GM12873 (cell line): ENCODE measurements at regions not wholly inside any gene's neighbourhood (a gene's known extent, or its start where the extent isn't known, plus 50 kb on each side); places are given as distances from the start of the nearest gene placed in this dataset.

Experiments used
- TF ChIP-seq, protein P1 (sequence below): IDR thresholded peaks from 2 replicates; pipeline ENCODE4 v1.5.1; 2012; ENCODE audit warnings: low read depth, mild to moderate bottlenecking, moderate library complexity, low read length, control low read depth; ENCODE audit not compliant: insufficient read depth; ENCODE audit errors: missing control alignments

- TF ChIP-seq, protein P1, sequence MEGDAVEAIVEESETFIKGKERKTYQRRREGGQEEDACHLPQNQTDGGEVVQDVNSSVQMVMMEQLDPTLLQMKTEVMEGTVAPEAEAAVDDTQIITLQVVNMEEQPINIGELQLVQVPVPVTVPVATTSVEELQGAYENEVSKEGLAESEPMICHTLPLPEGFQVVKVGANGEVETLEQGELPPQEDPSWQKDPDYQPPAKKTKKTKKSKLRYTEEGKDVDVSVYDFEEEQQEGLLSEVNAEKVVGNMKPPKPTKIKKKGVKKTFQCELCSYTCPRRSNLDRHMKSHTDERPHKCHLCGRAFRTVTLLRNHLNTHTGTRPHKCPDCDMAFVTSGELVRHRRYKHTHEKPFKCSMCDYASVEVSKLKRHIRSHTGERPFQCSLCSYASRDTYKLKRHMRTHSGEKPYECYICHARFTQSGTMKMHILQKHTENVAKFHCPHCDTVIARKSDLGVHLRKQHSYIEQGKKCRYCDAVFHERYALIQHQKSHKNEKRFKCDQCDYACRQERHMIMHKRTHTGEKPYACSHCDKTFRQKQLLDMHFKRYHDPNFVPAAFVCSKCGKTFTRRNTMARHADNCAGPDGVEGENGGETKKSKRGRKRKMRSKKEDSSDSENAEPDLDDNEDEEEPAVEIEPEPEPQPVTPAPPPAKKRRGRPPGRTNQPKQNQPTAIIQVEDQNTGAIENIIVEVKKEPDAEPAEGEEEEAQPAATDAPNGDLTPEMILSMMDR, result no peak
Observed at GRCh38 chrX:96566878-96567277, 117.8 kb upstream of the DIAPH2 start.

GRCh38 chrX:96568071-96568470, 116.6 kb upstream of the DIAPH2 start:
- TF ChIP-seq, protein P1, result no peak

DNA sequence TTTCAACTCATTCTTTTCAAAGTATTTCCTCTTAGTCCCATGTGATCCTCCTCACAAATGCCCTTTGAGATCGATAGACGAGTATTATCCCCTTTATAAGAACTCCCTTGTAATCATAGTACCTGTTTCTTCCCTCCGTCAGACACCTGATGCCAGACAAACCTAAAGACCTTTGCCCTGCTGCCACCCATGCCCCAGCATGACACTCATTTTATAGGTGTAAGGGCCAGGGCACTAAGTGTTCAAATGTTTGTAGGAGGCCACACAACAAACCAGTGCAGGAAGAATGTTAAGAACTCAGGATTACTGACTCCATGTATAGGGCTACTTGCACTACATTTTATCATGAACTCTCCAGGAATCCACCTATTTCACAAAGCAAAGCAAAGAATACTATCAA, 115.6 kb upstream of the DIAPH2 start:
- TF ChIP-seq, protein P1, result no peak

DNA sequence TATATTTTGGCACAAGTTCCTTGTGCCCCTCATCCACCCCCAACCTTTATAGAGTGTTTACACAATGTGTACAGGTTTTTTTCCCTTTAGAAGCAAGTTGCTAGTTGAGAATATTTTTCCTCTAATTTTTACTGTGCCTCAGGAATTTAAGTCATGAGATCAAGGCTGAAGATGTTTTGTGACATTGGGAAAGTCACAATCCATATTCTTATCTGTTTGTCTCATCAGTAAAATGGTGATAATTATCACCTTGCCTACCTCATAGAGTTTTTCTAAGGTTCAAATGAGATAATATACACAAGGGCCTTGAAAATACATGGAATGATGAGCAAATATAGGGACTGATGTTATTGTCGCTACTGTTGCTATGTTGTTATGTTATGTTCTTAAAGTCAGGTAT, 109.6 kb upstream of the DIAPH2 start:
- TF ChIP-seq, protein P1, result no peak

- TF ChIP-seq, protein P1, result no peak
Observed at GRCh38 chrX:96576368-96576767, 108.3 kb upstream of the DIAPH2 start.

DNA sequence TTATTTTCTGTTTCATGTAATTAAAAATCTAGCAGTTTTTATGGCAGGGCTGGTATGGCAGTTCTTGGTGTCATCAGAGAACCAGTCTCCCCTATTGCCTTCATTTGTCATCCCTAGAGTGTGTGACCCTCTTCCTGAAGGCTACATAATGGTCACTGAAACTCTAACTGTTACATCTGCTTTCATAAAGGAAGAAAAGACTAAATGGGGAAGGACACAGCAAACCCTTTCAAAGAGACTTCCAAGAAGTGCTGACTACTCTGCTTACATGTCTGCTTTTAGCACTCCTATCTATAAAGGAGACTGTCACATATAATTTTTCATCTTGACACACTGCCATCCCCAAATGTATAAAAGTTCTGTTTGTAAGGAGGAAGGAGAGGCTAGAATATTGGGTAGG, 105.9 kb upstream of the DIAPH2 start:
- TF ChIP-seq, protein P1, result no peak

GRCh38 chrX:96579252-96579651, 105.4 kb upstream of the DIAPH2 start:
- TF ChIP-seq, protein P1, result no peak
